Stimulated activated memory B cell treated with anti-CD40 and anti-IgM and Interleukin-4, amounts not matched to agents 10 μg/mL and 1 μg/mL and 100 μg/mL, for 72 hours (primary cell): ENCODE measurements at regions not wholly inside any gene's neighbourhood (a gene's known extent, or its start where the extent isn't known, plus 50 kb on each side); places are given as distances from the start of the nearest gene placed in this dataset.
A peak's percentile ranks its signal among the peaks of the same experiment; 100 is the strongest.
"Not testable (repeated sequence)": the region's sequence is repeated elsewhere in the genome, so short reads cannot be mapped to it uniquely, and the experiment has no call there.

Experiments
- ATAC-seq: fragments of 150-1000 bp; cut with Tn5 transposase; 2 replicates; pipeline ENCODE4 v1.10.0; 2021
- H3K27ac Mint-ChIP-seq: one replicate; pipeline ENCODE4 v1.8.0; 2022; ENCODE audit warnings: mild to moderate bottlenecking, mixed read lengths
- H3K27me3 Mint-ChIP-seq: one replicate; pipeline ENCODE4 v1.8.0; 2022; ENCODE audit warnings: mixed read lengths
- H3K36me3 Mint-ChIP-seq: one replicate; pipeline ENCODE4 v1.8.0; 2022; ENCODE audit warnings: mixed read lengths
- H3K4me1 Mint-ChIP-seq: one replicate; pipeline ENCODE4 v1.8.0; 2022; ENCODE audit warnings: mixed read lengths
- H3K4me3 Mint-ChIP-seq: one replicate; pipeline ENCODE4 v1.8.0; 2022; ENCODE audit warnings: mild to moderate bottlenecking, moderate library complexity, mixed read lengths
- H3K9me3 Mint-ChIP-seq: one replicate; pipeline ENCODE4 v1.8.0; 2022; ENCODE audit warnings: mixed read lengths

DNA sequence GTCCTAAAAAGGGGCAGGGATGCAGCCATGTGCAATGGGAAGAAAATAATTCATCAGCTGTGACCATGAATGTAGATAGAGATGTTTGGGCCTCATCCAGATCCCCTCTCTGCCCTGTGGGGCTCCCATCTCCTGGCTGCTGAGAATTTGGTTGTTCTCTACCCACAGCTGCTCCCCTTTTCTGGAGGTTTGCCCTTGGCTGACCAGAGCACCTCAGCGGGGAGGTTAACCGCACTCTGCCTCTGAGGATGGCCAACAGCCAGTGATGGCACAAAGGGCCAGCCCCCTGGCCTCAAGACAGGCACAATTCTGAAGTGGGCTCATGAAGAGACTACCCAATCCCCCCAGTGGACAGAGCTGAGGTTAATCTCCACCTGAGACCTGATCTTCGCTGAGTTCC, 61.5 kb upstream of the SERP2 start:
- Mint-ChIP-seq H3K9me3 (no peaks in the 10 kb centered on the region), H3K4me1 (no peaks in the 10 kb centered on the region), H3K36me3 (no peaks in the 10 kb centered on the region), H3K4me3 (no peak overlapping the region), H3K27me3 (peaks cover 16% of the 10 kb centered on the region), H3K27ac (no peak overlapping the region)
- no peak for ATAC-seq

GRCh38 chr13:44312834-44313551, 60.6 kb upstream of the SERP2 start:
- Mint-ChIP-seq H3K9me3 (no peaks in the 10 kb centered on the region), H3K27me3 (peaks cover 12% of the 10 kb centered on the region), H3K27ac (no peak overlapping the region), H3K4me3 (no peak overlapping the region), H3K4me1 (no peaks in the 10 kb centered on the region), H3K36me3 (no peaks in the 10 kb centered on the region)
- ATAC-seq, result no peak

GRCh38 chr13:44313674-44314073, 60.0 kb upstream of the SERP2 start:
- H3K36me3 Mint-ChIP-seq, result no peaks in the 10 kb centered on the region
- H3K9me3 Mint-ChIP-seq, result no peaks in the 10 kb centered on the region
- H3K4me1 Mint-ChIP-seq, result no peaks in the 10 kb centered on the region
- no peak overlapping the region for H3K27ac Mint-ChIP-seq
- H3K4me3 Mint-ChIP-seq, result no peak overlapping the region
- H3K27me3 Mint-ChIP-seq, result peaks cover 12% of the 10 kb centered on the region
- peak; percentile 7 for ATAC-seq

DNA sequence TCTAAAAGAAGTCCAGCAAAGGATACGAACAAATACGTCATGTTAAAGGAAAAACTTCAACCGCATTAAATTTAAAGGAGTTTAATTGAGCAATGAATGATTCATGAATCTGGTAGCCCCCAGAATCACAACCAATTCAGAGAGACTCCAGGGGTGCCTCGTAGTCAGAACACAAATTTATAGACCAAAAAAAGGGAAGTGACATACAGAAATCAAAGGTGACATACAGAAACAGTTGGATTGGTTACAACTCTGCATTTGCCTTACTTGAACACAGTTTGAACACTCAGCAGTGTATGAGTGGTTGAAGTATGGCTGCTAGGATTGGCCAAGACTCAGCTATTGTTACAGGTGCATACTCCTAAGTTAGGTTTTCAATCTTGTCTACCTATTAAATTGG, 59.5 kb upstream of the SERP2 start:
- not testable (repeated sequence) for ATAC-seq, H3K27ac Mint-ChIP-seq, H3K36me3 Mint-ChIP-seq, H3K4me3 Mint-ChIP-seq, H3K4me1 Mint-ChIP-seq, H3K9me3 Mint-ChIP-seq
- H3K27me3 Mint-ChIP-seq, result peaks cover 12% of the 10 kb centered on the region

GRCh38 chr13:44317752-44318151, 55.9 kb upstream of the SERP2 start:
- no peak overlapping the region for H3K27ac Mint-ChIP-seq
- no peak overlapping the region for H3K4me3 Mint-ChIP-seq
- H3K9me3 Mint-ChIP-seq, result no peaks in the 10 kb centered on the region
- no peak for ATAC-seq
- H3K4me1 Mint-ChIP-seq, result no peaks in the 10 kb centered on the region
- H3K27me3 Mint-ChIP-seq, result peaks cover 11% of the 10 kb centered on the region
- H3K36me3 Mint-ChIP-seq, result no peaks in the 10 kb centered on the region

DNA sequence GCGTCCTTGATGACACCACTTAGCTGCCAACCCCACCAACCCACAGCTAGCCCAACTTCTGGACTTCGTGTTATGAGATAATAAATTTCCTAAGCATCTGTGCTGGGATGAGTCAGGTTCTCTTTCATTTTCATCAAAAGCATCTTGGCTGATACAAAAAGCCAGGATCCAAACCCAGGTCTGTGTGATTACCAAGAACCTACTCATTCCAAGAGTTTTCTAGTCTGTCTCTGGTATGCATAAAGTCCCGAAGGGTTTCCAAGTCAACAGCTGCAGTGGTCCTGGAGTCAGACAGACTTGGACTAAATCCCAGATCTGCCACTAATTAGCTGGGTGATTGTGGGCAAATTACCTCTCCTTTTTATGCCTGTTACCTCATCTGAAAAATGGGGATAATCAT, 55.5 kb upstream of the SERP2 start:
- H3K36me3 Mint-ChIP-seq, result no peaks in the 10 kb centered on the region
- no peaks in the 10 kb centered on the region for H3K4me1 Mint-ChIP-seq
- H3K9me3 Mint-ChIP-seq, result no peaks in the 10 kb centered on the region
- ATAC-seq, result no peak
- no peak overlapping the region for H3K27ac Mint-ChIP-seq
- H3K4me3 Mint-ChIP-seq, result no peak overlapping the region
- H3K27me3 Mint-ChIP-seq, result peaks cover 7% of the 10 kb centered on the region

GRCh38 chr13:44320611-44321010, 53.0 kb upstream of the SERP2 start:
- Mint-ChIP-seq H3K4me3 (no peak overlapping the region), H3K27ac (no peak overlapping the region), H3K4me1 (no peaks in the 10 kb centered on the region), H3K9me3 (no peaks in the 10 kb centered on the region), H3K36me3 (no peaks in the 10 kb centered on the region), H3K27me3 (no peaks in the 10 kb centered on the region)
- ATAC-seq, result no peak

- no peak overlapping the region for H3K27ac Mint-ChIP-seq
- H3K9me3 Mint-ChIP-seq, result no peaks in the 10 kb centered on the region
- ATAC-seq, result no peak
- H3K36me3 Mint-ChIP-seq, result no peaks in the 10 kb centered on the region
- no peaks in the 10 kb centered on the region for H3K4me1 Mint-ChIP-seq
- H3K27me3 Mint-ChIP-seq, result peaks cover 3% of the 10 kb centered on the region
- H3K4me3 Mint-ChIP-seq, result no peak overlapping the region
Measured at GRCh38 chr13:44321961-44322360, 51.7 kb upstream of the SERP2 start.

DNA sequence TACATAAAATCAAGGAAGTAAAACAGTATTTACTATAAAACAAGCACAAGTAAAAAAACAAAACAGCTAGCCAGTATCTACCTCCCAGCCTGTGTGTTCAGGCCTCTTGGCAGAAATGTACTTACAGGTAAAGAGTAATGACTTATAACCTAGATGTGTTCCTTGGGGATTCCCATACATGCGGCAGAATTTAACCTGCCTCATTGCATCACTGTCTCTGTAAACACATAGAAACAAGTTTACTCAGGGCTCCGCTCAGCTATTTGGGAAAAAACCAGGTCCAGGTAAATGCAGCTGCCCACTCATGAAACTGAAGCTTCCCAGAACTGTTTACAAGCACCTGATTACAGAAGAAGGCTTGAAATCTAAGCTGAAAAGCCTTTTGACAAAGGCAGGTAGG, 50.7 kb upstream of the SERP2 start:
- Mint-ChIP-seq H3K27ac (no peak overlapping the region), H3K9me3 (peaks cover 3% of the 10 kb centered on the region), H3K36me3 (no peaks in the 10 kb centered on the region)

DNA sequence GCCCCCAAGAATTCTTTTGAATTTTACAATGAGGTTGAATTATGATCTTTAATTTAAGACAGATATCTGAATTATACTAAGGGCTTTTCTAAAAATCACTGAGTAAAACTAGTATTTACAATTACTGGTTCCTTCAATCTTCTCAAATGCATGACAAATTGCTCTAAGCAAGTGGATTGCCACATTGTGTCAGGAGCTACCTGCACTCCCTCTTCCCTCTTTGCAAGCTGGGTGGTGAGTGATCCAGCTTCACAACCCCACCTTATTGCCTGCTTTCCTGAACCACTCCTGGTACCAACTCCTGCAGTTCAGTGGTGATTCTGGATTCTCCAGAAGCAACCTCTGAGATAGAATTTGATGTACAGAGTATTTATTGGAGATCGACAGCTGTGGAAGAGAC, 49.9 kb upstream of the SERP2 start:
- H3K27me3 Mint-ChIP-seq, result peaks cover 21% of the 10 kb centered on the region
- no peak for ATAC-seq
- peaks cover 4% of the 10 kb centered on the region for H3K9me3 Mint-ChIP-seq
- no peaks in the 10 kb centered on the region for H3K36me3 Mint-ChIP-seq
- no peaks in the 10 kb centered on the region for H3K4me1 Mint-ChIP-seq
- no peak overlapping the region for H3K4me3 Mint-ChIP-seq
- H3K27ac Mint-ChIP-seq, result no peak overlapping the region

More for the DNA sequence above, 50.7 kb upstream of the SERP2 start:
- Mint-ChIP-seq H3K4me1 (no peaks in the 10 kb centered on the region), H3K4me3 (no peak overlapping the region), H3K27me3 (peaks cover 12% of the 10 kb centered on the region)
- ATAC-seq, result no peak
